ENCODE measurements at regions not wholly inside any gene's neighbourhood (a gene's known extent, or its start where the extent isn't known, plus 50 kb on each side); places are given as distances from the start of the nearest gene placed in this dataset.

GRCh38 chr3:3992312-3992874, 193.2 kb downstream of the LRRN1 start:
- TF ChIP-seq CTCF (IDR thresholded peaks at IDR 0.05; ENCODE audit: poor library complexity, severe bottlenecking) (no peak), EZH2 (IDR thresholded peaks at IDR 0.05; ENCODE audit: borderline replicate concordance, insufficient read depth, low read length, poor library complexity, severe bottlenecking) (no peak), POLR2AphosphoS5 (IDR thresholded peaks at IDR 0.05) (no peak), EP300 (conservative IDR thresholded peaks at IDR 0.05; ENCODE audit: poor library complexity, severe bottlenecking) (no peak)

Data from neural cell (in vitro differentiated cells).